ENCODE measurements at regions not wholly inside any gene's neighbourhood (a gene's known extent, or its start where the extent isn't known, plus 50 kb on each side); places are given as distances from the start of the nearest gene placed in this dataset.

GRCh38 chr15:39192351-39192750 is 388.5 kb upstream of the THBS1 start:
- TF ChIP-seq GATA3 (IDR thresholded peaks at IDR 0.05; ENCODE audit: low read depth, low read length) (no peak), GATA2 (IDR thresholded peaks at IDR 0.05; ENCODE audit: low read depth, low read length) (no peak)

Data from SH-SY5Y (cell line).